ENCODE measurements at regions not wholly inside any gene's neighbourhood (a gene's known extent, or its start where the extent isn't known, plus 50 kb on each side); places are given as distances from the start of the nearest gene placed in this dataset.

DNA sequence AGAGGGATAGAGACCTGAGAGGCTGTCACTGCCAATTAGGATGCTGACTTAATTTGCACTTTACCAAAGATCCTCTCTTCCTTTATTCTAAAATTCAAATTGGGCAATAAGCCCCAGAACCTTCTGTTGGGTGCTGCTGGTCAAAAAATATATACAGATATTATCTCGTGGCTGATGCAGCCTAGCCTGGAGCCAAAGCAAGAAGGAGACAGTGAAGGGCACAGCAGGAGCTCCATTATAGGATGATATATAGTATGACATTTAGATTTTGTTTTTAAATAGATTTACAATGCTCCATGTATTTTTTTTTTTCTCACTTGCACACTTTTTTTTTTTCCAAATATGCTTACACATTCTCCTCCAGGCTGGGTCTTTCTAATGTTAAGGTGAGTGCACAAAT lies 579.3 kb downstream of the PIK3C3 start:
- H3K14ac ChIP-seq (ENCODE audit: insufficient read depth, low read length) = no peak overlapping the region
- no peak overlapping the region for H3T11ph ChIP-seq (ENCODE audit: low read length)
- no peak overlapping the region for H3K23ac ChIP-seq (ENCODE audit: insufficient read length, low read depth, low read length)
- no CpG with 5 or more reads among the region's 1 CpG for WGBS (ENCODE audit: extremely low coverage, insufficient read length, low lambda C conversion rate)
- no peak overlapping the region for H2BK20ac ChIP-seq (ENCODE audit: low read depth, low read length, poor library complexity, severe bottlenecking)
- no peak overlapping the region for H4K5ac ChIP-seq (ENCODE audit: insufficient read length, low read depth, low read length)
- Mint-ChIP-seq H3K4me3 (no peak overlapping the region), H3K27me3 (ENCODE audit: low read depth) (no peaks in the 10 kb centered on the region), H3K36me3 (ENCODE audit: insufficient read depth in 1 of 3, low read depth in 3 of 3) (no peaks in the 10 kb centered on the region), H3K4me1 (peaks cover 7 to 9% of the 10 kb centered on the region in 2 experiments), H3K9me3 (no peaks in the 10 kb centered on the region), H3K27ac (no peak overlapping the region)
- H3K18ac ChIP-seq (ENCODE audit: insufficient read length, low read depth, low read length) = no peak overlapping the region
- H3K4ac ChIP-seq (ENCODE audit: low read depth, low read length) = no peak overlapping the region
- H2BK15ac ChIP-seq (ENCODE audit: low read depth, low read length) = no peak overlapping the region
- H3K4me1 ChIP-seq (ENCODE audit: insufficient read depth, low read length) = 0 out of 2 replicates have a peak, but pooled peaks cover 2% of the 10 kb centered on the region
- H3K56ac ChIP-seq (ENCODE audit: insufficient read length, low read depth, low read length) = no peak overlapping the region
- H2BK12ac ChIP-seq (ENCODE audit: insufficient read length, low read depth, low read length) = no peak overlapping the region
- no peaks in the 10 kb centered on the region for H3K27me3 ChIP-seq (ENCODE audit: insufficient read depth, low read length)
- H3K79me1 ChIP-seq (ENCODE audit: insufficient read depth, low read depth, low read length, poor library complexity, severe bottlenecking) = no peaks in the 10 kb centered on the region
- no peak overlapping the region for H3K27ac ChIP-seq (ENCODE audit: insufficient read length, low read depth, low read length)
- DNase-seq = no peak
- H4K20me1 ChIP-seq (ENCODE audit: control insufficient read depth, insufficient read depth, insufficient read length) = no peaks in the 10 kb centered on the region
- H2AFZ ChIP-seq (ENCODE audit: low read length) = no peak overlapping the region
- TF ChIP-seq, protein P1, sequence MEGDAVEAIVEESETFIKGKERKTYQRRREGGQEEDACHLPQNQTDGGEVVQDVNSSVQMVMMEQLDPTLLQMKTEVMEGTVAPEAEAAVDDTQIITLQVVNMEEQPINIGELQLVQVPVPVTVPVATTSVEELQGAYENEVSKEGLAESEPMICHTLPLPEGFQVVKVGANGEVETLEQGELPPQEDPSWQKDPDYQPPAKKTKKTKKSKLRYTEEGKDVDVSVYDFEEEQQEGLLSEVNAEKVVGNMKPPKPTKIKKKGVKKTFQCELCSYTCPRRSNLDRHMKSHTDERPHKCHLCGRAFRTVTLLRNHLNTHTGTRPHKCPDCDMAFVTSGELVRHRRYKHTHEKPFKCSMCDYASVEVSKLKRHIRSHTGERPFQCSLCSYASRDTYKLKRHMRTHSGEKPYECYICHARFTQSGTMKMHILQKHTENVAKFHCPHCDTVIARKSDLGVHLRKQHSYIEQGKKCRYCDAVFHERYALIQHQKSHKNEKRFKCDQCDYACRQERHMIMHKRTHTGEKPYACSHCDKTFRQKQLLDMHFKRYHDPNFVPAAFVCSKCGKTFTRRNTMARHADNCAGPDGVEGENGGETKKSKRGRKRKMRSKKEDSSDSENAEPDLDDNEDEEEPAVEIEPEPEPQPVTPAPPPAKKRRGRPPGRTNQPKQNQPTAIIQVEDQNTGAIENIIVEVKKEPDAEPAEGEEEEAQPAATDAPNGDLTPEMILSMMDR (conservative IDR thresholded peaks at IDR 0.05) = no peak
- no peak overlapping the region for H4K8ac ChIP-seq (replicated peaks; ENCODE audit: insufficient read length, low read depth, low read length)
- H2BK120ac ChIP-seq (ENCODE audit: low read depth, low read length, poor library complexity, severe bottlenecking) = no peak overlapping the region
- no peaks in the 10 kb centered on the region for H3K79me2 ChIP-seq (ENCODE audit: insufficient read depth, low read length)
- H4K91ac ChIP-seq (ENCODE audit: insufficient read length, low read depth, low read length) = no peak overlapping the region
- no peak overlapping the region for H2BK5ac ChIP-seq (ENCODE audit: insufficient read length, low read length)
- H3K23me2 ChIP-seq (ENCODE audit: insufficient read length, low read depth, low read length, poor library complexity, severe bottlenecking) = no peaks in the 10 kb centered on the region
- no peak overlapping the region for H2AK5ac ChIP-seq (ENCODE audit: insufficient read length, low read length)
- no peaks in the 10 kb centered on the region for H3K9me3 ChIP-seq (ENCODE audit: control insufficient read depth, low read depth, low read length)
- no peak overlapping the region for H3K4me2 ChIP-seq (ENCODE audit: insufficient read depth, insufficient read length, low read length)
- H3K9ac ChIP-seq (ENCODE audit: extremely low read depth, insufficient read length, low read length) = no peak overlapping the region
